Endothelial cell of umbilical vein (primary cell): ENCODE measurements at regions not wholly inside any gene's neighbourhood (a gene's known extent, or its start where the extent isn't known, plus 50 kb on each side); places are given as distances from the start of the nearest gene placed in this dataset.

ENCODE experiments used
- BruUV-seq: library from RNA; stranded (reverse); fragments of 400-500 nt; replicated peaks from 2 replicates; lab custom pipeline; 2021; lab: Mats Ljungman, UMichigan
- CTCF ChIA-PET: fragments of 300-600, 350-600 bp; sonication (Branson Sonifier 250); formaldehyde crosslinking; loops from one replicate; lab custom pipeline; 2021; ENCODE audit warnings: antibody characterized with exemption, inconsistent platforms; lab: Charles Lee
- POLR2A ChIA-PET: fragments of 300-600, 350-600 bp; sonication (Branson Sonifier 250); formaldehyde crosslinking; loops from one replicate; lab custom pipeline; 2021; ENCODE audit warnings: antibody characterized with exemption, inconsistent platforms; lab: Charles Lee
- DNase-seq: peaks from one replicate; pipeline ENCODE4 v3.0.0-alpha.2; 2011; ENCODE audit warnings: low read depth, low spot score
- FAIRE-seq: peaks from 2 replicates; lab custom pipeline; 2011; peaks lifted over from hg19 to GRCh38; lab: Jason Lieb, UNC
- H2AFZ ChIP-seq: 2 replicates; pipeline ENCODE4 v1.6.0; 2012; ENCODE audit warnings: low read depth, low read length, control low read depth, inconsistent platforms
- H3K27ac ChIP-seq: 2 replicates; pipeline ENCODE4 v1.5.1; 2011; ENCODE audit warnings: low read depth, mild to moderate bottlenecking, control low read depth, low read length, moderate library complexity; ENCODE audit not compliant: insufficient read depth
- H3K27me3 ChIP-seq, 2 experiments: 2 replicates each; pipeline versions ENCODE4 v1.6.0 to v1.6.1; 2011; ENCODE audit warnings: low read length in 2 of 2, mixed read lengths in 1 of 2; ENCODE audit not compliant: control insufficient read depth in 2 of 2, insufficient read depth in 2 of 2
- H3K36me3 ChIP-seq, 2 experiments: 2 replicates in 1 of 2; 3 replicates in 1 of 2; pipeline ENCODE4 v1.5.1; 2011; ENCODE audit warnings: low read length in 2 of 2, mild to moderate bottlenecking in 1 of 2, moderate library complexity in 1 of 2; ENCODE audit not compliant: control insufficient read depth in 2 of 2, insufficient read depth in 2 of 2; ENCODE audit errors: extremely low read depth in 1 of 2
- H3K4me1 ChIP-seq: 3 replicates; pipeline ENCODE4 v1.5.1; 2011; ENCODE audit warnings: mild to moderate bottlenecking, low read length; ENCODE audit not compliant: control insufficient read depth, insufficient read depth; ENCODE audit errors: extremely low read depth
- H3K4me2 ChIP-seq: 2 replicates; pipeline ENCODE4 v1.6.1; 2011; ENCODE audit warnings: low read length, control low read depth, mixed read lengths; ENCODE audit not compliant: insufficient read depth
- H3K4me3 ChIP-seq, 3 experiments: fragments of 200-600 bp in 1 of 3; sonication (generic), shearing (Covaris generic) in 1 of 3; replicated peaks in 1 of 3; 2 replicates each; pipeline ENCODE4 v1.5.1; 2011 to 2016; ENCODE audit warnings: control low read depth in 3 of 3, low read length in 3 of 3, mild to moderate bottlenecking in 2 of 3, inconsistent platforms in 1 of 3, low read depth in 1 of 3, moderate library complexity in 1 of 3; ENCODE audit not compliant: insufficient read depth in 1 of 3
- H3K79me2 ChIP-seq: 2 replicates; pipeline ENCODE4 v1.6.0; 2012; ENCODE audit warnings: low read length, inconsistent platforms; ENCODE audit not compliant: control insufficient read depth, insufficient read depth
- H3K9ac ChIP-seq: replicated peaks from 2 replicates; pipeline ENCODE3; 2011; ENCODE audit warnings: low read length, control low read depth; ENCODE audit not compliant: insufficient read depth; ENCODE audit errors: extremely low read depth
- H3K9me1 ChIP-seq: replicated peaks from 3 replicates; pipeline ENCODE4 v1.6.0; 2011; ENCODE audit warnings: mild to moderate bottlenecking, low read length; ENCODE audit not compliant: control insufficient read depth, insufficient read depth; ENCODE audit errors: extremely low read depth
- H3K9me3 ChIP-seq: replicated peaks from 2 replicates; pipeline ENCODE4 v1.5.1; 2012; ENCODE audit warnings: low read length, inconsistent platforms; ENCODE audit not compliant: control insufficient read depth, insufficient read depth
- H4K20me1 ChIP-seq: replicated peaks from 2 replicates; pipeline ENCODE3; 2011; ENCODE audit warnings: mild to moderate bottlenecking, low read length; ENCODE audit not compliant: control insufficient read depth, insufficient read depth; ENCODE audit errors: extremely low read depth
- EZH2 ChIP-seq: IDR thresholded peaks from 2 replicates; pipeline ENCODE4 v1.6.1; 2012; ENCODE audit warnings: borderline replicate concordance, low read depth, mild to moderate bottlenecking, moderate library complexity, low read length, inconsistent platforms; ENCODE audit not compliant: severe bottlenecking
- MAX ChIP-seq: IDR thresholded peaks from 2 replicates; pipeline ENCODE4 v1.6.1; 2011; ENCODE audit not compliant: insufficient read depth, insufficient read length
- MYC ChIP-seq: IDR thresholded peaks from one replicate; pipeline ENCODE4 v1.6.1; 2011; ENCODE audit warnings: mild to moderate bottlenecking, low read depth, low read length
- POLR2AphosphoS5 ChIP-seq: IDR thresholded peaks from 2 replicates; pipeline ENCODE4 v1.6.1; 2012; ENCODE audit warnings: low read depth, mild to moderate bottlenecking, control low read depth, low read length, moderate library complexity; ENCODE audit not compliant: insufficient read depth
- dilution Hi-C: fragments of 300-500 bp; cut with MboI; formaldehyde crosslinking; loops from one replicate; pipeline ENCODE4 v1.15.0; 2019; ENCODE audit warnings: low sequenced_read_pairs; ENCODE audit not compliant: extremely low pct_ligation_motif_present
- intact Hi-C: fragments of 100-400 bp; cut with micrococcal nuclease; formaldehyde crosslinking; loops from one replicate; pipeline ENCODE4 v1.10.0; 2022

- no peak overlapping the region for H3K27ac ChIP-seq
- ChIA-PET CTCF (no interaction called here), POLR2A (no interaction called here)
- intact Hi-C loops (no loop called here), dilution Hi-C loops (no loop called here)
- no peaks in the 10 kb centered on the region for H3K9me1 ChIP-seq
- no peaks in the 10 kb centered on the region for H3K9me3 ChIP-seq
- FAIRE-seq: no peak
- no peaks in the 10 kb centered on the region for H3K36me3 ChIP-seq
- no peaks in the 10 kb centered on the region for H4K20me1 ChIP-seq
- H3K4me3 ChIP-seq: no peak overlapping the region
- no peaks in the 10 kb centered on the region for H3K27me3 ChIP-seq
- no peak overlapping the region for H2AFZ ChIP-seq
- no peaks in the 10 kb centered on the region for H3K79me2 ChIP-seq
- no peak overlapping the region for H3K4me2 ChIP-seq
- H3K4me1 ChIP-seq: no peaks in the 10 kb centered on the region
- no peak for DNase-seq
- no peak overlapping the region for H3K9ac ChIP-seq
- no TSS peak for BruUV-seq
- TF ChIP-seq EZH2: no peak
- TF ChIP-seq MYC: no peak
- no peak for TF ChIP-seq POLR2AphosphoS5
These were observed 345.5 kb downstream of the TNS1 start for GRCh38 chr2:217657252-217657651.

- no peak for FAIRE-seq
- no peak overlapping the region for H3K27ac ChIP-seq
These were observed 346.5 kb downstream of the TNS1 start for GRCh38 chr2:217656316-217656715.

More at GRCh38 chr2:217656316-217656715, 346.5 kb downstream of the TNS1 start:
- Histone ChIP-seq H3K4me3 (no peak overlapping the region), H3K36me3 (no peaks in the 10 kb centered on the region), H3K79me2 (no peaks in the 10 kb centered on the region), H2AFZ (no peak overlapping the region), H3K4me1 (no peaks in the 10 kb centered on the region), H3K9ac (no peak overlapping the region), H3K4me2 (no peak overlapping the region), H3K9me1 (no peaks in the 10 kb centered on the region), H3K9me3 (no peaks in the 10 kb centered on the region), H4K20me1 (no peaks in the 10 kb centered on the region), H3K27me3 (no peaks in the 10 kb centered on the region)
- ChIA-PET POLR2A (no interaction called here), CTCF (interaction anchor here (0.8 to 2.2 kb wide), 5 partner anchors 12 to 100 kb away, joined by 3 to 9 read pairs (median 5); no protein-coding TSS in a partner anchor)
- no peak for TF ChIP-seq POLR2AphosphoS5
- TF ChIP-seq EZH2: no peak
- no peak for TF ChIP-seq MAX
- intact Hi-C loops: no loop called here
- DNase-seq: no peak
- dilution Hi-C loops: no loop called here
- BruUV-seq: no TSS peak
